ENCODE measurements at regions not wholly inside any gene's neighbourhood (a gene's known extent, or its start where the extent isn't known, plus 50 kb on each side); places are given as distances from the start of the nearest gene placed in this dataset.

GRCh38 chr6:115643762-115644161 lies 416.9 kb downstream of the FRK start:
- Histone ChIP-seq H3K9me3 (replicated peaks; ENCODE audit: control insufficient read depth, insufficient read depth, low read length) (peaks cover 4% of the 10 kb centered on the region), H3K27ac (ENCODE audit: insufficient read depth, low read depth, low read length) (no peak overlapping the region), H3K27me3 (ENCODE audit: control insufficient read depth in 2 of 2, insufficient read depth in 2 of 2, low read length in 2 of 2) (no peaks in the 10 kb centered on the region), H3K9me1 (replicated peaks; ENCODE audit: control insufficient read depth, extremely low read depth, insufficient read depth, low read length) (no peaks in the 10 kb centered on the region), H3K36me3 (ENCODE audit: control insufficient read depth in 2 of 2, extremely low read depth in 1 of 2, insufficient read depth in 2 of 2, low read length in 2 of 2) (no peaks in the 10 kb centered on the region), H3K4me1 (ENCODE audit: control insufficient read depth, extremely low read depth, insufficient read depth, low read length) (no peaks in the 10 kb centered on the region), H3K79me2 (ENCODE audit: control insufficient read depth, insufficient read depth, low read length) (no peaks in the 10 kb centered on the region), H4K20me1 (replicated peaks; ENCODE audit: control insufficient read depth, extremely low read depth, insufficient read depth, low read length) (no peaks in the 10 kb centered on the region), H2AFZ (ENCODE audit: low read depth, low read length) (no peak overlapping the region), H3K4me3 (replicated peaks in 1 of 3; ENCODE audit: insufficient read depth in 1 of 3, low read depth in 1 of 3, low read length in 3 of 3) (no peak overlapping the region), H3K4me2 (ENCODE audit: insufficient read depth, low read length) (no peak overlapping the region), H3K9ac (replicated peaks; ENCODE audit: extremely low read depth, insufficient read depth, low read length) (no peak overlapping the region)
- DNase-seq (ENCODE audit: low read depth, low spot score), result no peak
- ChIA-PET POLR2A (no interaction called here), CTCF (no interaction called here)
- BruUV-seq (replicated peaks), result no TSS peak
- intact Hi-C loops (cut with micrococcal nuclease), result no loop called here
- no peak for FAIRE-seq
- no peak for TF ChIP-seq POLR2AphosphoS5 (IDR thresholded peaks at IDR 0.05; ENCODE audit: insufficient read depth, low read depth, low read length)
- TF ChIP-seq FOS (IDR thresholded peaks at IDR 0.05; ENCODE audit: borderline replicate concordance, insufficient read depth, low read length), result no peak
- TF ChIP-seq GATA2 (IDR thresholded peaks at IDR 0.05; ENCODE audit: insufficient read depth, insufficient read length, low read depth, low read length), result no peak
- no peak for TF ChIP-seq EZH2 (IDR thresholded peaks at IDR 0.05; ENCODE audit: borderline replicate concordance, low read depth, low read length, severe bottlenecking)
- no peak for TF ChIP-seq JUN (IDR thresholded peaks at IDR 0.05; ENCODE audit: borderline replicate concordance, insufficient read depth, insufficient read length, low read depth)
- TF ChIP-seq MAX (IDR thresholded peaks at IDR 0.05; ENCODE audit: insufficient read depth, insufficient read length), result no peak
- no peak for TF ChIP-seq CTCF (IDR thresholded peaks at IDR 0.05; ENCODE audit: extremely low read depth in 1 of 2, insufficient read depth in 1 of 2, low read depth in 1 of 2, low read length in 2 of 2)
- no peak for TF ChIP-seq POLR2A (IDR thresholded peaks at IDR 0.05; ENCODE audit: low read depth, low read length)
- no peak for TF ChIP-seq MYC (IDR thresholded peaks at IDR 0.05; ENCODE audit: low read depth, low read length)
- dilution Hi-C loops (cut with MboI; ENCODE audit: extremely low pct_ligation_motif_present, low sequenced_read_pairs), result no loop called here
